SK-N-SH treated with all-trans-retinoic acid at 6 μM for 48 hours (cell line): ENCODE measurements at regions not wholly inside any gene's neighbourhood (a gene's known extent, or its start where the extent isn't known, plus 50 kb on each side); places are given as distances from the start of the nearest gene placed in this dataset.
A peak's percentile ranks its signal among the peaks of the same experiment; 100 is the strongest.

ENCODE experiments used
- ATAC-seq: fragments of 200-7000 bp; cut with Tn5 transposase; 3 replicates; pipeline ENCODE4 v1.9.1; 2020; ENCODE audit warnings: mild to moderate bottlenecking, moderate library complexity
- ARNTL ChIP-seq: fragments of 450-650 bp; formaldehyde crosslinking; IDR thresholded peaks from 2 replicates; pipeline ENCODE4 v1.5.0; 2020; ENCODE audit warnings: low read depth, mild to moderate bottlenecking, moderate library complexity, borderline replicate concordance
- BACH2 ChIP-seq: fragments of 250-450 bp; sonication (Bioruptor Pico); IDR thresholded peaks from 2 replicates; pipeline ENCODE4 v1.9.0; 2021; ENCODE audit warnings: mild to moderate bottlenecking, borderline replicate concordance
- CSDC2 ChIP-seq: fragments of 250-450 bp; sonication (Bioruptor Pico); IDR thresholded peaks from 2 replicates; pipeline ENCODE4 v1.5.0; 2020; ENCODE audit warnings: mild to moderate bottlenecking, moderate library complexity
- ESRRG ChIP-seq: fragments of 250-450 bp; sonication (Bioruptor Pico); IDR thresholded peaks from 2 replicates; pipeline ENCODE4 v1.6.1; 2021; ENCODE audit warnings: mild to moderate bottlenecking
- GLIS3 ChIP-seq: fragments of 250-450 bp; sonication (Bioruptor Pico); IDR thresholded peaks from 2 replicates; pipeline ENCODE4 v1.5.0; 2020; ENCODE audit warnings: mild to moderate bottlenecking, moderate library complexity
- ISL1 ChIP-seq: fragments of 250-450 bp; sonication (Bioruptor Pico); IDR thresholded peaks from 2 replicates; pipeline ENCODE4 v2.1.2; 2022; ENCODE audit warnings: mild to moderate bottlenecking, moderate library complexity
- PPARA ChIP-seq: fragments of 250-450 bp; sonication (Bioruptor Pico); IDR thresholded peaks from 2 replicates; pipeline ENCODE4 v1.5.0; 2020; ENCODE audit warnings: mild to moderate bottlenecking, borderline replicate concordance
- RARB ChIP-seq: fragments of 250-450 bp; sonication (Bioruptor Pico); IDR thresholded peaks from 2 replicates; pipeline ENCODE4 v1.8.0; 2021; ENCODE audit warnings: mild to moderate bottlenecking, moderate library complexity
- SNAI2 ChIP-seq: fragments of 250-450 bp; sonication (Bioruptor Pico); IDR thresholded peaks from 2 replicates; pipeline ENCODE4 v1.5.0; 2020; ENCODE audit warnings: mild to moderate bottlenecking, moderate library complexity
- TCF4 ChIP-seq: fragments of 250-450 bp; sonication (Bioruptor Pico); IDR thresholded peaks from 2 replicates; pipeline ENCODE4 v1.8.0; 2021; ENCODE audit warnings: mild to moderate bottlenecking, moderate library complexity, borderline replicate concordance
- TOX ChIP-seq: fragments of 250-450 bp; sonication (Bioruptor Pico); IDR thresholded peaks from 2 replicates; pipeline ENCODE4 v1.8.0; 2021; ENCODE audit warnings: mild to moderate bottlenecking, moderate library complexity, borderline replicate concordance
- ZFP3 ChIP-seq: fragments of 250-450 bp; sonication (Bioruptor Pico); IDR thresholded peaks from 2 replicates; pipeline ENCODE4 v1.5.0; 2020; ENCODE audit warnings: mild to moderate bottlenecking, moderate library complexity
- ZFP30 ChIP-seq: fragments of 450-650 bp; formaldehyde crosslinking; IDR thresholded peaks from 2 replicates; pipeline ENCODE4 v1.5.0; 2022; ENCODE audit warnings: mild to moderate bottlenecking, moderate library complexity
- ZNF565 ChIP-seq: fragments of 450-650 bp; formaldehyde crosslinking; conservative IDR thresholded peaks from 2 replicates; pipeline ENCODE4 v1.5.0; 2020; ENCODE audit warnings: low read depth, mild to moderate bottlenecking, moderate library complexity
- ZNF70 ChIP-seq: fragments of 450-650 bp; formaldehyde crosslinking; IDR thresholded peaks from 2 replicates; pipeline ENCODE4 v1.5.0; 2020; ENCODE audit warnings: mild to moderate bottlenecking, moderate library complexity
- ZNF8 ChIP-seq: fragments of 450-650 bp; formaldehyde crosslinking; IDR thresholded peaks from 2 replicates; pipeline ENCODE4 v1.5.0; 2020; ENCODE audit warnings: mild to moderate bottlenecking, moderate library complexity
- TF ChIP-seq, protein P1 (sequence below): fragments of 250-450 bp; sonication (Bioruptor Pico); IDR thresholded peaks from 2 replicates; pipeline ENCODE4 v1.5.0; 2020; ENCODE audit warnings: mild to moderate bottlenecking, moderate library complexity
- TF ChIP-seq, protein P2 (sequence below): fragments of 250-450 bp; sonication (Bioruptor Pico); IDR thresholded peaks from 2 replicates; pipeline ENCODE4 v1.5.1; 2021; ENCODE audit warnings: mild to moderate bottlenecking, moderate library complexity
- TF ChIP-seq, protein P3 (sequence below): fragments of 250-450 bp; sonication (Bioruptor Pico); IDR thresholded peaks from 2 replicates; pipeline ENCODE4 v1.5.1; 2020; ENCODE audit warnings: low read depth, mild to moderate bottlenecking, moderate library complexity
- TF ChIP-seq, protein P4 (sequence below): fragments of 250-450 bp; sonication (Bioruptor Pico); IDR thresholded peaks from 2 replicates; pipeline ENCODE4 v1.8.0; 2021; ENCODE audit warnings: low read depth, mild to moderate bottlenecking, moderate library complexity, borderline replicate concordance
- TF ChIP-seq, protein P5 (sequence below): fragments of 250-450 bp; sonication (Bioruptor Pico); IDR thresholded peaks from 2 replicates; pipeline ENCODE4 v1.8.0; 2020; ENCODE audit warnings: mild to moderate bottlenecking, moderate library complexity, borderline replicate concordance

DNA sequence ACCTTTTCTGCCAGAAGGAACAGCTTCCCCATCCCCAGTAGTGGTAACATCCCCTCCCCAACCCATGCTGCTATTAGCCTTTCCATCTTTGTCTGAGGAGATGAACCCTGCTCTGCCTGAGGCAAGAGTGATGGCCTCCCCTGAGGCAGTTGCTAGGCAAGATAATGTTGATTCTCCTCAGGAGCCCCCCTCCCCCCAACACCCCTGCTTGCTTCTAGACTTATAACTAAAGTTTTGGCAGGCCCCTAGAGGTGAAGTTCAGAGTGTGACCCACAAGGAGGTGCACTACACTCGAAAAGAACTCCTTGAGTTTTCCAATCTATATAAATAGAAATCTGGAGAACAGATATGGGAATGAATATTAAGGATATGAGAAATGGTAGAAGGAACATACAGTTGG is 962.5 kb downstream of the ADGRL3 start:
- TF ChIP-seq ZNF8 (CRISPR knock-in tag) (no peak), TOX (CRISPR knock-in tag) (no peak), ZFP3 (CRISPR knock-in tag) (no peak), TCF4 (CRISPR knock-in tag) (no peak), PPARA (CRISPR knock-in tag) (no peak), ESRRG (CRISPR knock-in tag) (no peak), RARB (CRISPR knock-in tag) (no peak), ZNF565 (CRISPR knock-in tag) (no peak)
- TF ChIP-seq, protein P1, sequence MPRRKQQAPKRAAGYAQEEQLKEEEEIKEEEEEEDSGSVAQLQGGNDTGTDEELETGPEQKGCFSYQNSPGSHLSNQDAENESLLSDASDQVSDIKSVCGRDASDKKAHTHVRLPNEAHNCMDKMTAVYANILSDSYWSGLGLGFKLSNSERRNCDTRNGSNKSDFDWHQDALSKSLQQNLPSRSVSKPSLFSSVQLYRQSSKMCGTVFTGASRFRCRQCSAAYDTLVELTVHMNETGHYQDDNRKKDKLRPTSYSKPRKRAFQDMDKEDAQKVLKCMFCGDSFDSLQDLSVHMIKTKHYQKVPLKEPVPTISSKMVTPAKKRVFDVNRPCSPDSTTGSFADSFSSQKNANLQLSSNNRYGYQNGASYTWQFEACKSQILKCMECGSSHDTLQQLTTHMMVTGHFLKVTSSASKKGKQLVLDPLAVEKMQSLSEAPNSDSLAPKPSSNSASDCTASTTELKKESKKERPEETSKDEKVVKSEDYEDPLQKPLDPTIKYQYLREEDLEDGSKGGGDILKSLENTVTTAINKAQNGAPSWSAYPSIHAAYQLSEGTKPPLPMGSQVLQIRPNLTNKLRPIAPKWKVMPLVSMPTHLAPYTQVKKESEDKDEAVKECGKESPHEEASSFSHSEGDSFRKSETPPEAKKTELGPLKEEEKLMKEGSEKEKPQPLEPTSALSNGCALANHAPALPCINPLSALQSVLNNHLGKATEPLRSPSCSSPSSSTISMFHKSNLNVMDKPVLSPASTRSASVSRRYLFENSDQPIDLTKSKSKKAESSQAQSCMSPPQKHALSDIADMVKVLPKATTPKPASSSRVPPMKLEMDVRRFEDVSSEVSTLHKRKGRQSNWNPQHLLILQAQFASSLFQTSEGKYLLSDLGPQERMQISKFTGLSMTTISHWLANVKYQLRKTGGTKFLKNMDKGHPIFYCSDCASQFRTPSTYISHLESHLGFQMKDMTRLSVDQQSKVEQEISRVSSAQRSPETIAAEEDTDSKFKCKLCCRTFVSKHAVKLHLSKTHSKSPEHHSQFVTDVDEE (CRISPR knock-in tag): no peak
- TF ChIP-seq, all 23 proteins: peak for 0
- no peak for ATAC-seq

DNA sequence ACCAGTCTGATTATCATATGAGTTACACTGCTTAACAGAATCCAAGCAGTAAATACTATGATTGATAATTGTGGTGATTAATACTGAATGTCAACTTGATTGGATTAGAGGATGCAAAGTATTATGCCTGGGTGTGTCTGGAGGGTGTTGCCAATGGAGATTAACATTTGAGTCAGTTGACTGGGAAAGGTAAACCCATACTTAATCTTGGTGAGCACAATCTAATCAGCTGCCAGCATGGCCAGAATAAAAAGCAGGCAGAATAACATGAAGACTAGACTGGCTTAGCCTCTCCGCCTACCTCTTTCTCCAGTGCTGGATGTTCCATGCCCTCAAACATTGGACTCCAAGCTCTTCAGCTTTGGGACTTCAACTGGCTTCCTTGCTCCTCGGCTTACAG is 961.3 kb downstream of the ADGRL3 start:
- TF ChIP-seq GLIS3 (CRISPR knock-in tag) (no peak), ISL1 (no peak), RARB (CRISPR knock-in tag) (no peak), CSDC2 (CRISPR knock-in tag) (no peak), ESRRG (CRISPR knock-in tag) (no peak), ZNF565 (CRISPR knock-in tag) (no peak), ZNF70 (CRISPR knock-in tag) (no peak), BACH2 (CRISPR knock-in tag) (no peak)
- TF ChIP-seq, protein P2, sequence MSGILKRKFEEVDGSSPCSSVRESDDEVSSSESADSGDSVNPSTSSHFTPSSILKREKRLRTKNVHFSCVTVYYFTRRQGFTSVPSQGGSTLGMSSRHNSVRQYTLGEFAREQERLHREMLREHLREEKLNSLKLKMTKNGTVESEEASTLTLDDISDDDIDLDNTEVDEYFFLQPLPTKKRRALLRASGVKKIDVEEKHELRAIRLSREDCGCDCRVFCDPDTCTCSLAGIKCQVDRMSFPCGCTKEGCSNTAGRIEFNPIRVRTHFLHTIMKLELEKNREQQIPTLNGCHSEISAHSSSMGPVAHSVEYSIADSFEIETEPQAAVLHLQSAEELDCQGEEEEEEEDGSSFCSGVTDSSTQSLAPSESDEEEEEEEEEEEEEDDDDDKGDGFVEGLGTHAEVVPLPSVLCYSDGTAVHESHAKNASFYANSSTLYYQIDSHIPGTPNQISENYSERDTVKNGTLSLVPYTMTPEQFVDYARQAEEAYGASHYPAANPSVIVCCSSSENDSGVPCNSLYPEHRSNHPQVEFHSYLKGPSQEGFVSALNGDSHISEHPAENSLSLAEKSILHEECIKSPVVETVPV (CRISPR knock-in tag): no peak
- TF ChIP-seq, all 23 proteins: peak for 0
- no peak for ATAC-seq

DNA sequence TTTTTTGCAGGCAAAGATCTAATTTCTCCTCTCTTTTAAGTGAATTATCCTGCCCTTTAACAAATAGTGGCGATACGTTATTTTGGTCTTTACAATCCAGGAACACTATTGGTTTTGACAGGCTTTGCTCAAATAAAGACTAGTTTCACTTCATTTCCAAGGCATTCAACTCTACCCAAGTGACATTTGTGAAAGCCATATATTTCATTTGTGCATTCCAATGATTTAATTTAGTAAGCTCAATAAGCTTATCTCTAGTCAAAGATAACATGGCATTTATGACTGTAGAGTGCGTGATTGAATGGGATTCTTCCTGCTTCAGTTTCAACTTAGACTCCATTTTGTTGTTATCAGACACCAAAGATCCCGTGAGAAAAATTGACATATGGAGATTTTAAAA is 959.8 kb downstream of the ADGRL3 start:
- no peak for ATAC-seq
- TF ChIP-seq ARNTL (CRISPR knock-in tag) (no peak), ISL1 (peak; percentile 67)
- TF ChIP-seq, protein P1 (CRISPR knock-in tag): no peak
- TF ChIP-seq, protein P2 (CRISPR knock-in tag): no peak

DNA sequence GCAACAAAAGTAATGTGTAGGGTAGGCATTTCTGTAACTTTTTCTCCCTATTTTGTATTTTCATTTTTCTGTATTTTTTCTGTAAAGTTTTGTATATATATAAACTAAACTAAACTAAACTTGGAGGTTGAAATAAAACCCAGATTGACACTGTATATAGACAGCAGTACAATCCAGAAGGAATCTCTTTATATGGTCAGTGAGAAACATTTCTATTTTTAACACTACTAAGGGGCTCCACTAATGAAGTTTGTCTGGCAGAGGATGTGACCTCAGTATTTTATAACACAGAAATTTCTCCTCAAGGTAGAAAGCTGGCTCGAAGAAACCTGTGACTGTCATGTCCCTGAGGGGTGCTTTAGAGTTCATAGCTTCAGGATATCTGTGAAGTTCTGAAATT is 959.2 kb downstream of the ADGRL3 start:
- TF ChIP-seq SNAI2 (CRISPR knock-in tag): no peak
- no peak for TF ChIP-seq RARB (CRISPR knock-in tag)
- TF ChIP-seq ZNF8 (CRISPR knock-in tag): no peak
- no peak for TF ChIP-seq ZFP30 (CRISPR knock-in tag)
- TF ChIP-seq BACH2 (CRISPR knock-in tag): no peak
- TF ChIP-seq CSDC2 (CRISPR knock-in tag): no peak
- no peak for TF ChIP-seq ISL1
- TF ChIP-seq, protein P3, sequence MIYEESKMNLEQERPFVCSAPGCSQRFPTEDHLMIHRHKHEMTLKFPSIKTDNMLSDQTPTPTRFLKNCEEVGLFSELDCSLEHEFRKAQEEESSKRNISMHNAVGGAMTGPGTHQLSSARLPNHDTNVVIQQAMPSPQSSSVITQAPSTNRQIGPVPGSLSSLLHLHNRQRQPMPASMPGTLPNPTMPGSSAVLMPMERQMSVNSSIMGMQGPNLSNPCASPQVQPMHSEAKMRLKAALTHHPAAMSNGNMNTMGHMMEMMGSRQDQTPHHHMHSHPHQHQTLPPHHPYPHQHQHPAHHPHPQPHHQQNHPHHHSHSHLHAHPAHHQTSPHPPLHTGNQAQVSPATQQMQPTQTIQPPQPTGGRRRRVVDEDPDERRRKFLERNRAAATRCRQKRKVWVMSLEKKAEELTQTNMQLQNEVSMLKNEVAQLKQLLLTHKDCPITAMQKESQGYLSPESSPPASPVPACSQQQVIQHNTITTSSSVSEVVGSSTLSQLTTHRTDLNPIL (CRISPR knock-in tag): no peak
- no peak for TF ChIP-seq ZNF565 (CRISPR knock-in tag)
- TF ChIP-seq, protein P4, sequence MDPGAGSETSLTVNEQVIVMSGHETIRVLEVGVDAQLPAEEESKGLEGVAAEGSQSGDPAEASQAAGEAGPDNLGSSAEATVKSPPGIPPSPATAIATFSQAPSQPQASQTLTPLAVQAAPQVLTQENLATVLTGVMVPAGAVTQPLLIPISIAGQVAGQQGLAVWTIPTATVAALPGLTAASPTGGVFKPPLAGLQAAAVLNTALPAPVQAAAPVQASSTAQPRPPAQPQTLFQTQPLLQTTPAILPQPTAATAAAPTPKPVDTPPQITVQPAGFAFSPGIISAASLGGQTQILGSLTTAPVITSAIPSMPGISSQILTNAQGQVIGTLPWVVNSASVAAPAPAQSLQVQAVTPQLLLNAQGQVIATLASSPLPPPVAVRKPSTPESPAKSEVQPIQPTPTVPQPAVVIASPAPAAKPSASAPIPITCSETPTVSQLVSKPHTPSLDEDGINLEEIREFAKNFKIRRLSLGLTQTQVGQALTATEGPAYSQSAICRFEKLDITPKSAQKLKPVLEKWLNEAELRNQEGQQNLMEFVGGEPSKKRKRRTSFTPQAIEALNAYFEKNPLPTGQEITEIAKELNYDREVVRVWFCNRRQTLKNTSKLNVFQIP (CRISPR knock-in tag): no peak
- TF ChIP-seq ESRRG (CRISPR knock-in tag): no peak
- TF ChIP-seq, protein P5, sequence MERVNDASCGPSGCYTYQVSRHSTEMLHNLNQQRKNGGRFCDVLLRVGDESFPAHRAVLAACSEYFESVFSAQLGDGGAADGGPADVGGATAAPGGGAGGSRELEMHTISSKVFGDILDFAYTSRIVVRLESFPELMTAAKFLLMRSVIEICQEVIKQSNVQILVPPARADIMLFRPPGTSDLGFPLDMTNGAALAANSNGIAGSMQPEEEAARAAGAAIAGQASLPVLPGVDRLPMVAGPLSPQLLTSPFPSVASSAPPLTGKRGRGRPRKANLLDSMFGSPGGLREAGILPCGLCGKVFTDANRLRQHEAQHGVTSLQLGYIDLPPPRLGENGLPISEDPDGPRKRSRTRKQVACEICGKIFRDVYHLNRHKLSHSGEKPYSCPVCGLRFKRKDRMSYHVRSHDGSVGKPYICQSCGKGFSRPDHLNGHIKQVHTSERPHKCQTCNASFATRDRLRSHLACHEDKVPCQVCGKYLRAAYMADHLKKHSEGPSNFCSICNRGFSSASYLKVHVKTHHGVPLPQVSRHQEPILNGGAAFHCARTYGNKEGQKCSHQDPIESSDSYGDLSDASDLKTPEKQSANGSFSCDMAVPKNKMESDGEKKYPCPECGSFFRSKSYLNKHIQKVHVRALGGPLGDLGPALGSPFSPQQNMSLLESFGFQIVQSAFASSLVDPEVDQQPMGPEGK (CRISPR knock-in tag): no peak
- no peak for TF ChIP-seq ARNTL (CRISPR knock-in tag)
- TF ChIP-seq GLIS3 (CRISPR knock-in tag): no peak
- no peak for TF ChIP-seq ZFP3 (CRISPR knock-in tag)
- TF ChIP-seq TCF4 (CRISPR knock-in tag): no peak
- no peak for TF ChIP-seq PPARA (CRISPR knock-in tag)
- ATAC-seq: no peak
